ENCODE measurements at regions not wholly inside any gene's neighbourhood (a gene's known extent, or its start where the extent isn't known, plus 50 kb on each side); places are given as distances from the start of the nearest gene placed in this dataset.

GRCh38 chr2:126510356-126510755 is 145.6 kb upstream of the GYPC start:
- Histone ChIP-seq H3K27ac (no peak overlapping the region), H3K4me3 (no peak overlapping the region), H3K9me3 (no peaks in the 10 kb centered on the region), H3K36me3 (no peaks in the 10 kb centered on the region), H3K27me3 (no peaks in the 10 kb centered on the region), H3K4me1 (peaks cover 0 to 13% (median 0%) of the 10 kb centered on the region in 9 donors)
- intact Hi-C loops (cut with DNase I): no loop called here
- DNase-seq (no peak), ATAC-seq (no peak)
- no peak for TF ChIP-seq CTCF (IDR thresholded peaks at IDR 0.05)
- WGBS, 2 donors: 30 to 55% methylated on average over 1 of the region's 1 CpG

GRCh38 chr2:126510960-126511359 is 145.0 kb upstream of the GYPC start:
- no peak for TF ChIP-seq CTCF (IDR thresholded peaks at IDR 0.05)
- no peaks in the 10 kb centered on the region for H3K9me3 ChIP-seq

GRCh38 chr2:126512026-126512425 is 143.9 kb upstream of the GYPC start:
- H3K4me3 ChIP-seq: no peak overlapping the region
- H3K27ac ChIP-seq: no peak overlapping the region
- H3K36me3 ChIP-seq: no peaks in the 10 kb centered on the region
- intact Hi-C loops (cut with DNase I): no loop called here
- DNase-seq: no peak
- no peaks in the 10 kb centered on the region for H3K27me3 ChIP-seq
- ATAC-seq: no peak
- no peaks in the 10 kb centered on the region for H3K9me3 ChIP-seq
- TF ChIP-seq CTCF (IDR thresholded peaks at IDR 0.05): no peak
- peaks cover 0 to 9% (median 0%) of the 10 kb centered on the region in 9 donors for H3K4me1 ChIP-seq
- WGBS, 2 donors: 92% methylated on average over 6 of the region's 6 CpGs

More at GRCh38 chr2:126510960-126511359, 145.0 kb upstream of the GYPC start:
- intact Hi-C loops (cut with DNase I): no loop called here
- DNase-seq (no peak), ATAC-seq (no peak)
- H3K4me1 ChIP-seq: peaks cover 0 to 13% (median 0%) of the 10 kb centered on the region in 9 donors
- no peaks in the 10 kb centered on the region for H3K36me3 ChIP-seq
- no peak overlapping the region for H3K4me3 ChIP-seq
- 95 to 97% methylated on average over 7 of the region's 7 CpGs for WGBS, 2 donors
- no peaks in the 10 kb centered on the region for H3K27me3 ChIP-seq
- no peak overlapping the region for H3K27ac ChIP-seq

GRCh38 chr2:126513033-126513432 is 142.9 kb upstream of the GYPC start:
- ATAC-seq (peak in 1 of 8 donors; percentile 27), DNase-seq (no peak)
- no peaks in the 10 kb centered on the region for H3K9me3 ChIP-seq
- H3K4me1 ChIP-seq: no peaks in the 10 kb centered on the region
- no peaks in the 10 kb centered on the region for H3K27me3 ChIP-seq
- 57 to 87% methylated on average over 4 of the region's 4 CpGs for WGBS, 2 donors
- no peak for TF ChIP-seq CTCF (IDR thresholded peaks at IDR 0.05)
- no peak overlapping the region for H3K27ac ChIP-seq
- H3K36me3 ChIP-seq: no peaks in the 10 kb centered on the region
- intact Hi-C loops (cut with DNase I): no loop called here
- H3K4me3 ChIP-seq: no peak overlapping the region
